ENCODE measurements at regions not wholly inside any gene's neighbourhood (a gene's known extent, or its start where the extent isn't known, plus 50 kb on each side); places are given as distances from the start of the nearest gene placed in this dataset.

GRCh38 chr2:240211598-240212424 lies 71.4 kb upstream of the OTOS start:
- H3K9me3 Mint-ChIP-seq, result no peaks in the 10 kb centered on the region
- no peak for ATAC-seq (replicated peaks; ENCODE audit: extremely low read depth, poor library complexity, severe bottlenecking)
- H3K27me3 Mint-ChIP-seq, result no peaks in the 10 kb centered on the region
- H3K4me1 Mint-ChIP-seq, result no peaks in the 10 kb centered on the region
- no peak overlapping the region for H3K27ac Mint-ChIP-seq (ENCODE audit: low read depth)
- no peak overlapping the region for H3K4me3 Mint-ChIP-seq
- H3K36me3 Mint-ChIP-seq (ENCODE audit: insufficient read depth), result no peaks in the 10 kb centered on the region
- no peak for DNase-seq (ENCODE audit: low spot score in 2 of 2)

GRCh38 chr2:240212425-240213225 lies 72.2 kb upstream of the OTOS start:
- Mint-ChIP-seq H3K9me3 (no peaks in the 10 kb centered on the region), H3K4me1 (no peaks in the 10 kb centered on the region), H3K36me3 (ENCODE audit: insufficient read depth) (no peaks in the 10 kb centered on the region), H3K27ac (ENCODE audit: low read depth) (no peak overlapping the region), H3K4me3 (no peak overlapping the region), H3K27me3 (no peaks in the 10 kb centered on the region)
- no peak for ATAC-seq (replicated peaks; ENCODE audit: extremely low read depth, poor library complexity, severe bottlenecking)
- DNase-seq (ENCODE audit: low spot score in 2 of 2), result no peak

GRCh38 chr2:240213226-240213475 lies 72.7 kb upstream of the OTOS start:
- Mint-ChIP-seq H3K4me1 (no peaks in the 10 kb centered on the region), H3K9me3 (no peaks in the 10 kb centered on the region), H3K4me3 (no peak overlapping the region), H3K27ac (ENCODE audit: low read depth) (no peak overlapping the region), H3K27me3 (no peaks in the 10 kb centered on the region), H3K36me3 (ENCODE audit: insufficient read depth) (no peaks in the 10 kb centered on the region)
- no peak for ATAC-seq (replicated peaks; ENCODE audit: extremely low read depth, poor library complexity, severe bottlenecking)
- no peak for DNase-seq (ENCODE audit: low spot score in 2 of 2)

GRCh38 chr2:240213476-240214421 lies 73.3 kb upstream of the OTOS start:
- Mint-ChIP-seq H3K27ac (ENCODE audit: low read depth) (no peak overlapping the region), H3K36me3 (ENCODE audit: insufficient read depth) (no peaks in the 10 kb centered on the region), H3K9me3 (no peaks in the 10 kb centered on the region), H3K27me3 (no peaks in the 10 kb centered on the region), H3K4me1 (no peaks in the 10 kb centered on the region), H3K4me3 (no peak overlapping the region)
- ATAC-seq (replicated peaks; ENCODE audit: extremely low read depth, poor library complexity, severe bottlenecking) (no peak), DNase-seq (ENCODE audit: low spot score in 2 of 2) (no peak)

GRCh38 chr2:240214790-240215675 lies 74.6 kb upstream of the OTOS start:
- H3K9me3 Mint-ChIP-seq, result no peaks in the 10 kb centered on the region
- ATAC-seq (replicated peaks; ENCODE audit: extremely low read depth, poor library complexity, severe bottlenecking) (no peak), DNase-seq (ENCODE audit: low spot score in 2 of 2) (no peak)
- H3K27me3 Mint-ChIP-seq, result no peaks in the 10 kb centered on the region
- no peaks in the 10 kb centered on the region for H3K4me1 Mint-ChIP-seq
- H3K36me3 Mint-ChIP-seq (ENCODE audit: insufficient read depth), result no peaks in the 10 kb centered on the region
- H3K27ac Mint-ChIP-seq (ENCODE audit: low read depth), result no peak overlapping the region
- H3K4me3 Mint-ChIP-seq, result no peak overlapping the region

- no peaks in the 10 kb centered on the region for H3K4me1 Mint-ChIP-seq
- no peaks in the 10 kb centered on the region for H3K27me3 Mint-ChIP-seq
- no peak for ATAC-seq (replicated peaks; ENCODE audit: extremely low read depth, poor library complexity, severe bottlenecking)
- H3K27ac Mint-ChIP-seq (ENCODE audit: low read depth), result no peak overlapping the region
- DNase-seq (ENCODE audit: low spot score in 2 of 2), result no peak
- H3K4me3 Mint-ChIP-seq, result no peak overlapping the region
- H3K36me3 Mint-ChIP-seq (ENCODE audit: insufficient read depth), result no peaks in the 10 kb centered on the region
- H3K9me3 Mint-ChIP-seq, result no peaks in the 10 kb centered on the region
Observed at GRCh38 chr2:240215676-240216051, 75.2 kb upstream of the OTOS start.

DNA sequence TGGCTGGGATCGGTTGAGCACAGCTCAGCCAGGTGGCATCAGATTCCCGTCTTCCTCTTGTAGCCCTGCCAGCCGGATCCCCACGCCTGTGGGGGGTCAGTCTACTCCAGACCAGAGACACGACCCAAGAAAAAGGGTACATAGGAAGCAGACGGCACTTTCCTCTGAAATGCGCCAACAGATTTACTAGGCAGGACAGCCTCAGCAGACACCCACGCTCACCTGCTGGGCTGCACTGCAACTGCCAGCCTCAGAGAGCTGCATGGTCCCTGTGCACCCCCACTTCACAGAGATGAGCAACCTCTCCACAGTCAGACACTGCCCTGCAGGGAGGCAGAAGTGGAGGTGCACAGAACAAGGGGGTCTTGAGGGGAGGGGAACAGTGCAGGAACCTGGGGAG lies 75.7 kb upstream of the OTOS start:
- Mint-ChIP-seq H3K9me3 (no peaks in the 10 kb centered on the region), H3K36me3 (ENCODE audit: insufficient read depth) (no peaks in the 10 kb centered on the region), H3K27ac (ENCODE audit: low read depth) (no peak overlapping the region), H3K4me3 (no peak overlapping the region), H3K4me1 (no peaks in the 10 kb centered on the region), H3K27me3 (no peaks in the 10 kb centered on the region)
- DNase-seq (ENCODE audit: low spot score in 2 of 2), result no peak
- ATAC-seq (replicated peaks; ENCODE audit: extremely low read depth, poor library complexity, severe bottlenecking), result no peak

DNA sequence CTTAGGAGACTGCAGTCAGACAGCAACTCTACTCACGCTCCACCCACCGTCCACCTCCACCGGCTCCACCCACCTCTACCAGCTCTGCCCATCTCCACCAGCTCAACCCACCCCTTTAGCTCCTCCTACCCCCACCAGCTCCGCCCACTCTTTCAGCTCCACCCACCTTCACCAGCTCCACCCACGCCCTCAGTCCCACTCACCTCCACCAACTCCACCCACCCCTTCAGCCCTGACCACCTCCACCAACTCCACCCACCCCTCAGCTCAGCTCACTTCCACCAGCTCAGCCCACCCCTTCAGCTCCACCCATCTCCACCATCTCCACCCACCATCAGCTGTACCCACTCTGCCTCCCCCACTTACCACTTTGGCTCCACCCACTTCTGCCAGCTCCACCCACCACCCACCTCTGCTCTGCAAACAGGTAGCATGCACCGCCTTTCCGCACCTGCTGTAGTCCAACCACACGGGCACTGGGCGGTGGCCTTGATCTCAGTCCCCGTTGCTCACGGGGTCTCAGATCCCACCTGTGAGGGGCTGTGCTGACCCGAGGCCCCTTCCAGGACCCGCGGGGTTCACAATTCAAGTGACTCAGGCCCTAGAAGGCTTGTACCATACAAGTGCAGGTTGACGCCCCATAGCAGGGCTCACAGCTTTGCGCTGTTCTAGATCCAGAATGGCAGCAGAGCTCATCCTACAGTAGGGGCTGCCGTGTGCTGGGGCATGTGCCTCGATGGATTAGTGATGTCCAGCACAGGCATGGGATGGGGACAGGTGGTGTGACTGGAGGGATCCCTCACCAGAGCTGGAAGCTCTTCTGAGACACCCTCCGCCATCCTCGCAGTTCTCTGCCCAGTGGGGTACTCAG lies 77.2 kb upstream of the OTOS start:
- peaks cover 8% of the 10 kb centered on the region for H3K27me3 Mint-ChIP-seq
- no peaks in the 10 kb centered on the region for H3K4me1 Mint-ChIP-seq
- no peaks in the 10 kb centered on the region for H3K36me3 Mint-ChIP-seq (ENCODE audit: insufficient read depth)
- no peak for DNase-seq (ENCODE audit: low spot score in 2 of 2)
- no peak overlapping the region for H3K4me3 Mint-ChIP-seq
- H3K9me3 Mint-ChIP-seq, result no peaks in the 10 kb centered on the region
- ATAC-seq (replicated peaks; ENCODE audit: extremely low read depth, poor library complexity, severe bottlenecking), result no peak
- no peak overlapping the region for H3K27ac Mint-ChIP-seq (ENCODE audit: low read depth)

- ATAC-seq (replicated peaks; ENCODE audit: extremely low read depth, poor library complexity, severe bottlenecking) (no peak), DNase-seq (ENCODE audit: low spot score in 2 of 2) (no peak)
- Mint-ChIP-seq H3K36me3 (ENCODE audit: insufficient read depth) (no peaks in the 10 kb centered on the region), H3K9me3 (no peaks in the 10 kb centered on the region), H3K27me3 (peaks cover 24% of the 10 kb centered on the region), H3K4me1 (no peaks in the 10 kb centered on the region), H3K27ac (ENCODE audit: low read depth) (no peak overlapping the region), H3K4me3 (no peak overlapping the region)
Observed at GRCh38 chr2:240219208-240219890, 78.9 kb upstream of the OTOS start.

GRCh38 chr2:240220371-240220770 lies 79.9 kb upstream of the OTOS start:
- DNase-seq (ENCODE audit: low spot score in 2 of 2) (no peak), ATAC-seq (replicated peaks; ENCODE audit: extremely low read depth, poor library complexity, severe bottlenecking) (no peak)
- Mint-ChIP-seq H3K4me1 (no peaks in the 10 kb centered on the region), H3K27ac (ENCODE audit: low read depth) (no peak overlapping the region), H3K27me3 (peaks cover 35% of the 10 kb centered on the region), H3K9me3 (no peaks in the 10 kb centered on the region), H3K4me3 (no peak overlapping the region), H3K36me3 (ENCODE audit: insufficient read depth) (no peaks in the 10 kb centered on the region)

DNA sequence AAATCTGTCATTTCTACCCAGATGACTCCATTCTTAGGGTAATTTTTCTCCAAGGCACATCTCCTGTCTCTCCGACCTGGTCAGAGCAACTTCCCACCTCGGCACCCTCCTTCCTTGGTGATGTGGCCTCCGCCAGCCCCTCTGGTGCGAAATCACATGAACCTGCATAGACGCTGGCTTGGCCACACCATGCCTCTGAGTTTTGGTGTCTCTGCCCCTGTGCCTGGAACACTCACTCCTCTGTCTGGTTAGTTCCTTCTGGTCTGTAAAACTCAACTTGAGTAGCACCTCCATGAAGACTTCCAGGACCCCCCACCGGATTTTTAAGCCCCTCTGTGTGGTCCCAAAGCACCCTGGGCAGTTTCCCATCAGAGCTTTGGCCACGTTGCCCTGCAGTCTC lies 83.2 kb upstream of the OTOS start:
- Mint-ChIP-seq H3K4me3 (no peak overlapping the region), H3K9me3 (peaks cover 5% of the 10 kb centered on the region), H3K36me3 (ENCODE audit: insufficient read depth) (no peaks in the 10 kb centered on the region), H3K27ac (ENCODE audit: low read depth) (no peak overlapping the region), H3K4me1 (no peaks in the 10 kb centered on the region), H3K27me3 (peaks cover 58% of the 10 kb centered on the region)
- ATAC-seq (replicated peaks; ENCODE audit: extremely low read depth, poor library complexity, severe bottlenecking) (no peak), DNase-seq (ENCODE audit: low spot score in 2 of 2) (no peak)

All from central memory CD8-positive, alpha-beta T cell (primary cell).